ENCODE measurements at regions not wholly inside any gene's neighbourhood (a gene's known extent, or its start where the extent isn't known, plus 50 kb on each side); places are given as distances from the start of the nearest gene placed in this dataset.

GRCh38 chr13:89486709-89487108 is 1815.5 kb downstream of the SLITRK5 start:
- no peak overlapping the region for H3K4me3 ChIP-seq
- intact Hi-C loops (cut with DNase I): no loop called here
- H3K36me3 ChIP-seq: no peaks in the 10 kb centered on the region
- DNase-seq (ENCODE audit: extremely low spot score in 2 of 2): no peak
- TF ChIP-seq POLR2AphosphoS5 (IDR thresholded peaks at IDR 0.05; ENCODE audit: insufficient read depth in 1 of 2, low read depth in 1 of 2): no peak
- TF ChIP-seq CTCF (IDR thresholded peaks at IDR 0.05): no peak
- TF ChIP-seq POLR2A (IDR thresholded peaks at IDR 0.05): no peak
- no peaks in the 10 kb centered on the region for H3K4me1 ChIP-seq
- no peaks in the 10 kb centered on the region for H3K9me3 ChIP-seq
- no peak overlapping the region for H3K27ac ChIP-seq
- no peaks in the 10 kb centered on the region for H3K27me3 ChIP-seq

DNA sequence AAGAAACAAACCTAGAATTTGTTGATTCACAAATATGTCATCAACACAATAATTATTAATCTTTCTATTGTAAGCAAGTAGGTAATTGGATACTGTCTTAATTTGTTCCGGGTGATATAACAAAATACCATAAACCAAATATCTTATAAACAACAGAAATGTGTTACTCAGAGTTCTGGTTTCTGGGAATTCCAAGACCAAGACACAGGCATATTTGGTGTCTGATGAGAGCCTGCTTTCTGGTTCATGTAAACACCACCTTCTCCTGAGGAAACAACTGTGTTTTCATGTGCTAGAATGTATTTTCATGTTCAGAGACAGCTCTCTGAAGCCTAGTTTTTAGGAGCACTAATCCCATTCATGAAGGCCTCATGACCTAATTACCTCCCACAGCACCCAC is 1819.5 kb downstream of the SLITRK5 start:
- DNase-seq (ENCODE audit: extremely low spot score in 2 of 2): no peak
- Histone ChIP-seq H3K4me3 (no peak overlapping the region), H3K9me3 (no peaks in the 10 kb centered on the region), H3K27ac (no peak overlapping the region), H3K36me3 (no peaks in the 10 kb centered on the region), H3K27me3 (no peaks in the 10 kb centered on the region), H3K4me1 (no peaks in the 10 kb centered on the region)
- TF ChIP-seq POLR2A (IDR thresholded peaks at IDR 0.05) (no peak), POLR2AphosphoS5 (IDR thresholded peaks at IDR 0.05; ENCODE audit: insufficient read depth in 1 of 2, low read depth in 1 of 2) (no peak), CTCF (IDR thresholded peaks at IDR 0.05) (no peak)
- intact Hi-C loops (cut with DNase I): no loop called here

GRCh38 chr13:89496478-89496877 is 1825.3 kb downstream of the SLITRK5 start:
- no peak for TF ChIP-seq POLR2A (IDR thresholded peaks at IDR 0.05)
- no peak for TF ChIP-seq POLR2AphosphoS5 (IDR thresholded peaks at IDR 0.05; ENCODE audit: insufficient read depth in 1 of 2, low read depth in 1 of 2)
- no peak for TF ChIP-seq CTCF (IDR thresholded peaks at IDR 0.05)
- Histone ChIP-seq H3K4me3 (no peak overlapping the region), H3K9me3 (no peaks in the 10 kb centered on the region), H3K4me1 (no peaks in the 10 kb centered on the region), H3K36me3 (no peaks in the 10 kb centered on the region), H3K27me3 (no peaks in the 10 kb centered on the region), H3K27ac (no peak overlapping the region)
- intact Hi-C loops (cut with DNase I): no loop called here
- no peak for DNase-seq (ENCODE audit: extremely low spot score in 2 of 2)

GRCh38 chr13:89497658-89498057 is 1826.5 kb downstream of the SLITRK5 start:
- Histone ChIP-seq H3K27ac (no peak overlapping the region), H3K27me3 (no peaks in the 10 kb centered on the region)
- intact Hi-C loops (cut with DNase I): no loop called here

GRCh38 chr13:89502286-89502685 is 1831.1 kb downstream of the SLITRK5 start:
- Histone ChIP-seq H3K4me1 (no peaks in the 10 kb centered on the region), H3K9me3 (no peaks in the 10 kb centered on the region), H3K4me3 (no peak overlapping the region), H3K27ac (no peak overlapping the region), H3K36me3 (no peaks in the 10 kb centered on the region), H3K27me3 (no peaks in the 10 kb centered on the region)
- TF ChIP-seq CTCF (IDR thresholded peaks at IDR 0.05) (no peak), POLR2A (IDR thresholded peaks at IDR 0.05) (no peak), POLR2AphosphoS5 (IDR thresholded peaks at IDR 0.05; ENCODE audit: insufficient read depth in 1 of 2, low read depth in 1 of 2) (no peak)
- DNase-seq (ENCODE audit: extremely low spot score in 2 of 2): no peak
- intact Hi-C loops (cut with DNase I): no loop called here

More at GRCh38 chr13:89497658-89498057, 1826.5 kb downstream of the SLITRK5 start:
- DNase-seq (ENCODE audit: extremely low spot score in 2 of 2): no peak
- no peak overlapping the region for H3K4me3 ChIP-seq
- no peaks in the 10 kb centered on the region for H3K9me3 ChIP-seq
- H3K36me3 ChIP-seq: no peaks in the 10 kb centered on the region
- TF ChIP-seq POLR2AphosphoS5 (IDR thresholded peaks at IDR 0.05; ENCODE audit: insufficient read depth in 1 of 2, low read depth in 1 of 2) (no peak), CTCF (IDR thresholded peaks at IDR 0.05) (no peak), POLR2A (IDR thresholded peaks at IDR 0.05) (no peak)
- no peaks in the 10 kb centered on the region for H3K4me1 ChIP-seq

Measured in vagina (tissue), 2 donors.